ENCODE measurements at regions not wholly inside any gene's neighbourhood (a gene's known extent, or its start where the extent isn't known, plus 50 kb on each side); places are given as distances from the start of the nearest gene placed in this dataset.

DNA sequence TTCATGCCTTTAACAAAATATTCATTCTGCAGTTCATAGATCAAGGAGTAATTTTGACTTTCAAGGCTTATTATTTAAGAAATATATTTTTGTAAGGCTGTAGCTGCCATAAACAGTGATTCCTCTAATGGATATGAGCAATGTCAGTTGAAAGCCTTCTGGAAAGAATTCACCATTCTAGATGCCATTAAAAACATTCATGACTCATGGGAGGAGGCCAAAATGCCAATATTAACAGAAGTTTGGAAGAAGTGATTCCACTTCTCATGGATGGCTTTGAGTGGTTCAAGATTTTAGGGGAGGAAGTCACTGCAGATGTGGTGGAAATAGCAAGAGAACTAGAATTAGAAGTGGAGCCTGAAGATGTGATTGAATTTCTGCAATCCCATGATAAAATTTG is 229.1 kb downstream of the DEPDC1B start:
- TF ChIP-seq, protein P1, sequence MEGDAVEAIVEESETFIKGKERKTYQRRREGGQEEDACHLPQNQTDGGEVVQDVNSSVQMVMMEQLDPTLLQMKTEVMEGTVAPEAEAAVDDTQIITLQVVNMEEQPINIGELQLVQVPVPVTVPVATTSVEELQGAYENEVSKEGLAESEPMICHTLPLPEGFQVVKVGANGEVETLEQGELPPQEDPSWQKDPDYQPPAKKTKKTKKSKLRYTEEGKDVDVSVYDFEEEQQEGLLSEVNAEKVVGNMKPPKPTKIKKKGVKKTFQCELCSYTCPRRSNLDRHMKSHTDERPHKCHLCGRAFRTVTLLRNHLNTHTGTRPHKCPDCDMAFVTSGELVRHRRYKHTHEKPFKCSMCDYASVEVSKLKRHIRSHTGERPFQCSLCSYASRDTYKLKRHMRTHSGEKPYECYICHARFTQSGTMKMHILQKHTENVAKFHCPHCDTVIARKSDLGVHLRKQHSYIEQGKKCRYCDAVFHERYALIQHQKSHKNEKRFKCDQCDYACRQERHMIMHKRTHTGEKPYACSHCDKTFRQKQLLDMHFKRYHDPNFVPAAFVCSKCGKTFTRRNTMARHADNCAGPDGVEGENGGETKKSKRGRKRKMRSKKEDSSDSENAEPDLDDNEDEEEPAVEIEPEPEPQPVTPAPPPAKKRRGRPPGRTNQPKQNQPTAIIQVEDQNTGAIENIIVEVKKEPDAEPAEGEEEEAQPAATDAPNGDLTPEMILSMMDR (IDR thresholded peaks at IDR 0.05; ENCODE audit: low read depth, low read length, missing input control) = no peak
- TF ChIP-seq, protein P2, sequence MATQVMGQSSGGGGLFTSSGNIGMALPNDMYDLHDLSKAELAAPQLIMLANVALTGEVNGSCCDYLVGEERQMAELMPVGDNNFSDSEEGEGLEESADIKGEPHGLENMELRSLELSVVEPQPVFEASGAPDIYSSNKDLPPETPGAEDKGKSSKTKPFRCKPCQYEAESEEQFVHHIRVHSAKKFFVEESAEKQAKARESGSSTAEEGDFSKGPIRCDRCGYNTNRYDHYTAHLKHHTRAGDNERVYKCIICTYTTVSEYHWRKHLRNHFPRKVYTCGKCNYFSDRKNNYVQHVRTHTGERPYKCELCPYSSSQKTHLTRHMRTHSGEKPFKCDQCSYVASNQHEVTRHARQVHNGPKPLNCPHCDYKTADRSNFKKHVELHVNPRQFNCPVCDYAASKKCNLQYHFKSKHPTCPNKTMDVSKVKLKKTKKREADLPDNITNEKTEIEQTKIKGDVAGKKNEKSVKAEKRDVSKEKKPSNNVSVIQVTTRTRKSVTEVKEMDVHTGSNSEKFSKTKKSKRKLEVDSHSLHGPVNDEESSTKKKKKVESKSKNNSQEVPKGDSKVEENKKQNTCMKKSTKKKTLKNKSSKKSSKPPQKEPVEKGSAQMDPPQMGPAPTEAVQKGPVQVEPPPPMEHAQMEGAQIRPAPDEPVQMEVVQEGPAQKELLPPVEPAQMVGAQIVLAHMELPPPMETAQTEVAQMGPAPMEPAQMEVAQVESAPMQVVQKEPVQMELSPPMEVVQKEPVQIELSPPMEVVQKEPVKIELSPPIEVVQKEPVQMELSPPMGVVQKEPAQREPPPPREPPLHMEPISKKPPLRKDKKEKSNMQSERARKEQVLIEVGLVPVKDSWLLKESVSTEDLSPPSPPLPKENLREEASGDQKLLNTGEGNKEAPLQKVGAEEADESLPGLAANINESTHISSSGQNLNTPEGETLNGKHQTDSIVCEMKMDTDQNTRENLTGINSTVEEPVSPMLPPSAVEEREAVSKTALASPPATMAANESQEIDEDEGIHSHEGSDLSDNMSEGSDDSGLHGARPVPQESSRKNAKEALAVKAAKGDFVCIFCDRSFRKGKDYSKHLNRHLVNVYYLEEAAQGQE (IDR thresholded peaks at IDR 0.05) = no peak
- TF ChIP-seq, protein P3, sequence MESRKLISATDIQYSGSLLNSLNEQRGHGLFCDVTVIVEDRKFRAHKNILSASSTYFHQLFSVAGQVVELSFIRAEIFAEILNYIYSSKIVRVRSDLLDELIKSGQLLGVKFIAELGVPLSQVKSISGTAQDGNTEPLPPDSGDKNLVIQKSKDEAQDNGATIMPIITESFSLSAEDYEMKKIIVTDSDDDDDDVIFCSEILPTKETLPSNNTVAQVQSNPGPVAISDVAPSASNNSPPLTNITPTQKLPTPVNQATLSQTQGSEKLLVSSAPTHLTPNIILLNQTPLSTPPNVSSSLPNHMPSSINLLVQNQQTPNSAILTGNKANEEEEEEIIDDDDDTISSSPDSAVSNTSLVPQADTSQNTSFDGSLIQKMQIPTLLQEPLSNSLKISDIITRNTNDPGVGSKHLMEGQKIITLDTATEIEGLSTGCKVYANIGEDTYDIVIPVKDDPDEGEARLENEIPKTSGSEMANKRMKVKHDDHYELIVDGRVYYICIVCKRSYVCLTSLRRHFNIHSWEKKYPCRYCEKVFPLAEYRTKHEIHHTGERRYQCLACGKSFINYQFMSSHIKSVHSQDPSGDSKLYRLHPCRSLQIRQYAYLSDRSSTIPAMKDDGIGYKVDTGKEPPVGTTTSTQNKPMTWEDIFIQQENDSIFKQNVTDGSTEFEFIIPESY (IDR thresholded peaks at IDR 0.05) = no peak
- no peak for TF ChIP-seq GABPA (IDR thresholded peaks at IDR 0.05 in 1 of 2, conservative IDR thresholded peaks at IDR 0.05 in 1 of 2)
- no peak for TF ChIP-seq FOXA1 (IDR thresholded peaks at IDR 0.05)
- TF ChIP-seq, protein P4, sequence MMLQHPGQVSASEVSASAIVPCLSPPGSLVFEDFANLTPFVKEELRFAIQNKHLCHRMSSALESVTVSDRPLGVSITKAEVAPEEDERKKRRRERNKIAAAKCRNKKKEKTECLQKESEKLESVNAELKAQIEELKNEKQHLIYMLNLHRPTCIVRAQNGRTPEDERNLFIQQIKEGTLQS (IDR thresholded peaks at IDR 0.05) = no peak
- TF ChIP-seq EGR1 (IDR thresholded peaks at IDR 0.05; ENCODE audit: low read depth in 2 of 2) = no peak
- no peak for TF ChIP-seq HNF4A (conservative IDR thresholded peaks at IDR 0.05)
- no peak for TF ChIP-seq YY1 (IDR thresholded peaks at IDR 0.05)

Measured in liver (tissue), 3 donors.